K562 (cell line): ENCODE measurements at regions not wholly inside any gene's neighbourhood (a gene's known extent, or its start where the extent isn't known, plus 50 kb on each side); places are given as distances from the start of the nearest gene placed in this dataset.

Experiments
- CTCF ChIP-seq, 3 experiments: IDR thresholded peaks in 2 of 3; conservative IDR thresholded peaks in 1 of 3; 2 replicates each; pipeline ENCODE4 v1.5.1; 2011 to 2012; ENCODE audit warnings: low read length in 3 of 3, mild to moderate bottlenecking in 3 of 3, control low read depth in 2 of 3, improper control_type of control experiment in 1 of 3, inconsistent platforms in 1 of 3, low read depth in 1 of 3, mixed read lengths in 1 of 3, moderate library complexity in 1 of 3; ENCODE audit not compliant: insufficient read depth in 2 of 3
- SP2 ChIP-seq: IDR thresholded peaks from 2 replicates; pipeline ENCODE4 v1.6.1; 2011; ENCODE audit warnings: mild to moderate bottlenecking, low read depth, low read length, moderate library complexity; ENCODE audit not compliant: poor library complexity, severe bottlenecking; ENCODE audit errors: extremely low read depth
- ZKSCAN1 ChIP-seq: fragments of 150-350 bp; IDR thresholded peaks from 2 replicates; pipeline ENCODE4 v1.6.1; 2016; ENCODE audit warnings: low read depth, low read length

DNA sequence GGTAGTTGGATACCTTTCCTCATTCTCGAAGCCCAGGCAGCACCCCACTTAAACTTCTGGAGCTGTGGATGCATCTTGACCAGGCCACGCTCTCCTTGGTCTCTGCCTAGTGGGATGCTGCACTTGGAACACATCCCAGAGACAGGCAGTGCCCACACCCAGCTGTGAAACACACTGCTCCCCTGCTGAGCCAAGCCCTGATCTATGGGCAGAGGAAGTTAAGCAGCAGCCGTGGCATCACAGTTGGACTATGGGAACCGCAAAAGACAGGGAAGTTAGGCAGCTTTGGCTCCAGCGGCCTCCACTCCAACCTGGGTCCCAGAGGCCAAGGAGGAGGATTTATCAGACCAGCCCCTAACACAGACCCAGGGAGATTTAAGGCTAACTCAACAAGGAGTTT, 284.8 kb upstream of the CCL2 start:
- TF ChIP-seq ZKSCAN1 (no peak), SP2 (no peak), CTCF (IDR thresholded peaks at IDR 0.05 in 2 of 3, conservative IDR thresholded peaks at IDR 0.05 in 1 of 3; ENCODE audit: insufficient read depth in 2 of 3, low read depth in 1 of 3, low read length in 3 of 3) (no peak)
